ENCODE measurements at regions not wholly inside any gene's neighbourhood (a gene's known extent, or its start where the extent isn't known, plus 50 kb on each side); places are given as distances from the start of the nearest gene placed in this dataset.

GRCh38 chr4:27267970-27268355 lies 407.3 kb downstream of the STIM2 start:
- DNase-seq, result no peak

- DNase-seq, result no peak
Measured at GRCh38 chr4:27270435-27270834, 409.8 kb downstream of the STIM2 start.

- no peak for DNase-seq
Measured at GRCh38 chr4:27271555-27271954, 410.9 kb downstream of the STIM2 start.

GRCh38 chr4:27272217-27272616 lies 411.6 kb downstream of the STIM2 start:
- no peak for DNase-seq

- DNase-seq, result peak; percentile 60
Measured at GRCh38 chr4:27276307-27277073, 415.8 kb downstream of the STIM2 start.

GRCh38 chr4:27278615-27279375 lies 418.2 kb downstream of the STIM2 start:
- DNase-seq, result peak; percentile 36

- no peak for DNase-seq
Measured at GRCh38 chr4:27288496-27288895, 427.9 kb downstream of the STIM2 start.

- no peak for DNase-seq
Measured at GRCh38 chr4:27289704-27290103, 429.1 kb downstream of the STIM2 start.

GRCh38 chr4:27293831-27294230 lies 433.2 kb downstream of the STIM2 start:
- no peak for DNase-seq

- no peak for DNase-seq
Measured at GRCh38 chr4:27304751-27305150, 444.1 kb downstream of the STIM2 start.

- DNase-seq, result no peak
Measured at GRCh38 chr4:27305246-27305645, 444.6 kb downstream of the STIM2 start.

- no peak for DNase-seq
Measured at GRCh38 chr4:27308379-27308778, 447.7 kb downstream of the STIM2 start.

GRCh38 chr4:27315625-27316024 lies 455.0 kb downstream of the STIM2 start:
- no peak for DNase-seq

- DNase-seq, result no peak
Measured at GRCh38 chr4:27316176-27316575, 455.5 kb downstream of the STIM2 start.

- peak; percentile 34 for DNase-seq
Measured at GRCh38 chr4:27318740-27319139, 458.1 kb downstream of the STIM2 start.

- DNase-seq, result no peak
Measured at GRCh38 chr4:27326991-27327390, 466.4 kb downstream of the STIM2 start.

- DNase-seq, result no peak
Measured at GRCh38 chr4:27327421-27328181, 467.0 kb downstream of the STIM2 start.

GRCh38 chr4:27338530-27338929 lies 477.9 kb downstream of the STIM2 start:
- no peak for DNase-seq

GRCh38 chr4:27343411-27343810 lies 482.8 kb downstream of the STIM2 start:
- DNase-seq, result no peak

GRCh38 chr4:27350161-27350560 lies 489.5 kb downstream of the STIM2 start:
- DNase-seq, result no peak

- no peak for DNase-seq
Measured at GRCh38 chr4:27357283-27357682, 496.6 kb downstream of the STIM2 start.

GRCh38 chr4:27358269-27358668 lies 497.6 kb downstream of the STIM2 start:
- DNase-seq, result no peak

- DNase-seq, result no peak
Measured at GRCh38 chr4:27360131-27360530, 499.5 kb downstream of the STIM2 start.
